Hippocampal formation (tissue), 2 donors: ENCODE measurements at regions not wholly inside any gene's neighbourhood (a gene's known extent, or its start where the extent isn't known, plus 50 kb on each side); places are given as distances from the start of the nearest gene placed in this dataset.
"Not testable (repeated sequence)": the region's sequence is repeated elsewhere in the genome, so short reads cannot be mapped to it uniquely, and the experiment has no call there.

Experiments
- DNase-seq, 2 donors: peaks; one replicate each; lab custom pipeline; 2025; lab: John Stamatoyannopoulos, UW

GRCh38 chr4:106869551-106869950 lies 166.6 kb downstream of the DKK2 start:
- DNase-seq, result no peak

- no peak for DNase-seq
Measured at GRCh38 chr4:106868381-106869035, 167.6 kb downstream of the DKK2 start.

GRCh38 chr4:106864231-106864630 lies 171.9 kb downstream of the DKK2 start:
- no peak for DNase-seq

GRCh38 chr4:106854569-106855351 lies 181.4 kb downstream of the DKK2 start:
- DNase-seq, result no peak

GRCh38 chr4:106852426-106852825 lies 183.7 kb downstream of the DKK2 start:
- no peak for DNase-seq

- no peak for DNase-seq
Measured at GRCh38 chr4:106851726-106852125, 184.4 kb downstream of the DKK2 start.

- no peak for DNase-seq
Measured at GRCh38 chr4:106850691-106851090, 185.4 kb downstream of the DKK2 start.

GRCh38 chr4:106835919-106836318 lies 200.2 kb downstream of the DKK2 start:
- no peak for DNase-seq

- no peak for DNase-seq
Measured at GRCh38 chr4:106830879-106831278, 205.2 kb downstream of the DKK2 start.

GRCh38 chr4:106818764-106819163 lies 217.3 kb downstream of the DKK2 start:
- no peak for DNase-seq

- DNase-seq, result no peak
Measured at GRCh38 chr4:106816496-106816895, 219.6 kb downstream of the DKK2 start.

GRCh38 chr4:106810122-106810521 lies 226.0 kb downstream of the DKK2 start:
- no peak for DNase-seq

GRCh38 chr4:106809076-106809475 lies 227.0 kb downstream of the DKK2 start:
- DNase-seq, result peak in 1 of 2 donors; percentile 0

- DNase-seq, result no peak
Measured at GRCh38 chr4:106806158-106806797, 229.8 kb downstream of the DKK2 start.

GRCh38 chr4:106803083-106803482 lies 233.0 kb downstream of the DKK2 start:
- DNase-seq, result no peak

GRCh38 chr4:106801386-106801785 lies 234.7 kb downstream of the DKK2 start:
- no peak for DNase-seq

- no peak for DNase-seq
Measured at GRCh38 chr4:106796876-106797275, 239.2 kb downstream of the DKK2 start.

- DNase-seq, result no peak
Measured at GRCh38 chr4:106795326-106795725, 240.8 kb downstream of the DKK2 start.

- DNase-seq, result no peak
Measured at GRCh38 chr4:106793933-106794332, 242.2 kb downstream of the DKK2 start.

- DNase-seq, result no peak
Measured at GRCh38 chr4:106775636-106776035, 260.5 kb downstream of the DKK2 start.

GRCh38 chr4:106774055-106774454 lies 262.1 kb downstream of the DKK2 start:
- DNase-seq, result not testable (repeated sequence)

- DNase-seq, result no peak
Measured at GRCh38 chr4:106773076-106773905, 262.8 kb downstream of the DKK2 start.
